Stimulated activated CD8-positive, alpha-beta memory T cell treated with anti-CD3 and anti-CD28 coated beads, Interleukin-7, amount 100 ng/mL, for 4 hours (primary cell): ENCODE measurements at regions not wholly inside any gene's neighbourhood (a gene's known extent, or its start where the extent isn't known, plus 50 kb on each side); places are given as distances from the start of the nearest gene placed in this dataset.
"Not testable (repeated sequence)": the region's sequence is repeated elsewhere in the genome, so short reads cannot be mapped to it uniquely, and the experiment has no call there.

Experiments
- DNase-seq, 2 donors: peaks; one replicate each; pipeline ENCODE4 v3.0.0-alpha.2; 2020; ENCODE audit warnings: low read depth in 2 of 2

GRCh38 chrY:14351590-14351989, 172.7 kb upstream of the NLGN4Y start:
- DNase-seq: no peak

- no peak for DNase-seq
Measured at GRCh38 chrY:14356154-14356553, 168.2 kb upstream of the NLGN4Y start.

- DNase-seq: no peak
Measured at GRCh38 chrY:14360748-14361500, 163.4 kb upstream of the NLGN4Y start.

- no peak for DNase-seq
Measured at GRCh38 chrY:14373608-14374007, 150.7 kb upstream of the NLGN4Y start.

- DNase-seq: no peak
Measured at GRCh38 chrY:14378217-14378616, 146.1 kb upstream of the NLGN4Y start.

- DNase-seq: not testable (repeated sequence)
Measured at GRCh38 chrY:14410549-14411030, 113.7 kb upstream of the NLGN4Y start.

- DNase-seq: no peak
Measured at GRCh38 chrY:14411334-14411733, 113.0 kb upstream of the NLGN4Y start.

- DNase-seq: no peak
Measured at GRCh38 chrY:14436546-14436945, 87.8 kb upstream of the NLGN4Y start.

GRCh38 chrY:14437626-14438025, 86.7 kb upstream of the NLGN4Y start:
- DNase-seq: no peak

GRCh38 chrY:14438395-14438794, 85.9 kb upstream of the NLGN4Y start:
- DNase-seq: no peak

GRCh38 chrY:14444550-14444949, 79.8 kb upstream of the NLGN4Y start:
- no peak for DNase-seq

- no peak for DNase-seq
Measured at GRCh38 chrY:14468151-14468683, 56.1 kb upstream of the NLGN4Y start.

- no peak for DNase-seq
Measured at GRCh38 chrY:14472421-14472820, 51.9 kb upstream of the NLGN4Y start.

GRCh38 chrY:14473320-14473719, 51.0 kb upstream of the NLGN4Y start:
- DNase-seq: no peak
